ENCODE measurements at regions not wholly inside any gene's neighbourhood (a gene's known extent, or its start where the extent isn't known, plus 50 kb on each side); places are given as distances from the start of the nearest gene placed in this dataset.
"Not testable (repeated sequence)": the region's sequence is repeated elsewhere in the genome, so short reads cannot be mapped to it uniquely, and the experiment has no call there.

DNA sequence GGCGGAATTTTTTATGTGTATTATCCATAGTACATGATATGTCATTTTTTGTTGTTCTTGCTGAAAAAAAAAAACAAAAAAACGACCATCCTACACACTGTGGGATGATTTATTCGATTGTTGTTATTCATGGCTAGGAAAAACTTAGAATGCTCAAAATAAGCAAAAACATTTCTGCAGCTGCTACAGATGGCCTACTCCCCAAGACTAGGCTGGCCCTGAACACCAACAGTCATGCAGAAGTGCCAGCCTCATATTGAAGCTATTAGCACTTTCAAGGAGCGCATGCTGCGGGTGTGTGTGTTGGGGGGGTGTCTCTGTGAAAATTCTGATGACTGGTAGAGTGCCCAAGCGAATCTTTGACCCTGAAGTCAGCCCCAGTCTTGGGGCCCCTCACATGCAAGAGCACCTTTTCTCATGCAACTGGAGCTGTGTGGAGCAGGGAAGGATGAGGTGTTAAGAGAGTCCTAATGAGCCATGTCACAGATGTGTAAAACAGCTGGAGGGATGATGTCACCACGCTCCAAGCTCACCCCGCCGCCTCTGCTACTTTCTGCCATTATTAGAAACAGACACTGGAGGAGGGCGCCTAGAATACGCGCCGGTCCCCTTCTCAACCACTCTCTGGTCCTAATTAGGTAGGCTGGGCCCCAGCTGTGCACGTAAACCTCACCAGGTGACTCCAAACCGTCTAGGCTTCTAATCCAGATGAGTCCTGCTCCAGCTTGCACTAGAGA is 61.0 kb upstream of the SMIM23 start:
- peak; percentile 50 for DNase-seq

DNA sequence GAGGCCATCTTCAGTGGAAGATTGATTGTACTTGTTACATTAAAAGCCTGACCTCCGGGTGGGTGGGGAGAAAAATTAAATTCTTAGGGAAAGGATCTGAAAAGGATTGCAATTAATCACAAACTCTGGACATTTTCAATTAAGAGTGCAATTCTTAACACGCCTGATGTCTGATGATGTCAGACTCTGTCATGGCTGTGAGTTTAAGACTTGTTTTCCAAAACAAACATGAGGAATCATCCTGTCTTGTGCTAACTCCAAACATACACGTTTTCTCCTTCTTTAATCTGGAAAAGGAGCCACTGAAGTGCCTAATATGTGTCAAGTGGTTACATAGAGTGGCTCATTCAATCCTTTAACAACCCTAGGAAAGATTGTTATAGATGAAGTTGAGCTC is 60.4 kb upstream of the SMIM23 start:
- DNase-seq: no peak

DNA sequence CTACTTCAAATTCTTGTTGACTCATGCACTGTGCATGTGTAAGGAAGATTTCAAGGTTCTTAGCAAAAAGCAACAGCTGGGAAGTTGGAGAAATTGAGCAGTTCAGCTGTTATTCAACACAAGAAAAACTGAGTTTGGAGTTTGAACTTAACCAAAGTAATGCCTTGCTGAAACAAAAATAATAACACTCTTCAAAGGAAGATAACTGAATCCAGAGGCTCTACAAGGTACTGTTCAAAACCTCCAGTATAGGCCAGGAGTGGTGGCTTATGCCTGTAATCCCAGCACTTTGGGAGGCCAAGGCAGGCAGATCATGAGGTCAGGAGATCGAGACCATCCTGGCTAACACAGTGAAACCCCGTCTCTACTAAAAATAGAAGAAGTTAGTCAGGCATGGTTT is 58.8 kb upstream of the SMIM23 start:
- not testable (repeated sequence) for DNase-seq

DNA sequence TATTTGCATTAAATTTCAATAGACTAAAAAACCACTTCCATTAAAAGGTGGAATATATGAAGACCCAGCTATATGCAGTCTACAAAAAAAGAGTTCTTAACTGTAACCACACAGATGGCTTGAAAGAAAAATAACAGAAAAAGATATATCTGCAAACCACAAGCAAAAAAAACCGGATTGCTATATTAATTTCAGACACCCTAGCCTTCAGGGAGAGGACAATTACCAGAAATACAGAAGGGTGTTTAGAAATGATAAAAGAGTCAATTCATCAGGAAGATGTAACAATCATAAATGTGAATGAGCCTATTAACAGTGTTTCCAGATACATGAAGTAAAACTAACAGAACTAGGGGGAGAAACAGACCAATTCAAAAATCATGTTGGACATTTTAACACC is 56.9 kb upstream of the SMIM23 start:
- no peak for DNase-seq
